Naive thymus-derived CD4-positive, alpha-beta T cell (primary cell): ENCODE measurements at regions not wholly inside any gene's neighbourhood (a gene's known extent, or its start where the extent isn't known, plus 50 kb on each side); places are given as distances from the start of the nearest gene placed in this dataset.

Source experiments
- ATAC-seq: fragments of 150-1000 bp; cut with Tn5 transposase; 2 replicates; pipeline ENCODE4 v1.10.0; 2021; ENCODE audit warnings: mild to moderate bottlenecking, moderate library complexity
- CTCF ChIA-PET: fragments of 350-600 bp; sonication (Branson Sonifier 250); formaldehyde crosslinking; loops from one replicate; lab custom pipeline; 2021; ENCODE audit warnings: antibody characterized with exemption; lab: Charles Lee
- POLR2A ChIA-PET: fragments of 350-600 bp; sonication (Branson Sonifier 250); formaldehyde crosslinking; loops from one replicate; lab custom pipeline; 2021; ENCODE audit warnings: antibody characterized with exemption, inconsistent platforms; lab: Charles Lee
- DNase-seq, 9 donors: peaks; one replicate each; pipeline versions ENCODE4 v3.0.0 to v3.0.0-alpha.2; 2020 to 2022; ENCODE audit warnings: mixed read lengths in 1 of 9
- H3K27ac ChIP-seq: one replicate; pipeline ENCODE4 v1.7.0; 2013; ENCODE audit warnings: mild to moderate bottlenecking, low read depth, low read length, moderate library complexity
- H3K27me3 ChIP-seq, 2 donors: one replicate each; pipeline ENCODE4 v1.7.0; 2013; ENCODE audit warnings: low read length in 2 of 2, mild to moderate bottlenecking in 2 of 2, moderate library complexity in 2 of 2; ENCODE audit not compliant: control insufficient read depth in 2 of 2, insufficient read depth in 2 of 2
- H3K36me3 ChIP-seq, 3 experiments: 1 replicate in 2 of 3; 2 replicates in 1 of 3; pipeline ENCODE4 v1.7.0; 2013; ENCODE audit warnings: low read length in 3 of 3, mild to moderate bottlenecking in 3 of 3, moderate library complexity in 1 of 3; ENCODE audit not compliant: insufficient read depth in 3 of 3, control insufficient read depth in 2 of 3
- H3K4me1 ChIP-seq, 2 donors: one replicate each; pipeline ENCODE4 v1.7.0; 2013; ENCODE audit warnings: low read length in 2 of 2, mild to moderate bottlenecking in 2 of 2, moderate library complexity in 1 of 2; ENCODE audit not compliant: control insufficient read depth in 2 of 2, insufficient read depth in 2 of 2
- H3K4me3 ChIP-seq: 2 replicates; pipeline ENCODE4 v1.7.0; 2013; ENCODE audit warnings: mild to moderate bottlenecking, low read length
- H3K9me3 ChIP-seq, 3 experiments: 1 replicate in 2 of 3; 2 replicates in 1 of 3; pipeline ENCODE4 v1.7.0; 2013; ENCODE audit warnings: low read length in 3 of 3; ENCODE audit not compliant: control insufficient read depth in 2 of 3
- H3K27ac Mint-ChIP-seq, 9 donors: one replicate each; pipeline ENCODE4 v1.8.0; 2020 to 2022; ENCODE audit warnings: mixed read lengths in 9 of 9, mild to moderate bottlenecking in 8 of 9, moderate library complexity in 5 of 9, inconsistent platforms in 2 of 9
- H3K27me3 Mint-ChIP-seq, 5 donors: one replicate each; pipeline ENCODE4 v1.8.0; 2021 to 2022; ENCODE audit warnings: mixed read lengths in 5 of 5, mild to moderate bottlenecking in 1 of 5
- H3K36me3 Mint-ChIP-seq, 5 donors: one replicate each; pipeline ENCODE4 v1.8.0; 2020 to 2022; ENCODE audit warnings: mixed read lengths in 5 of 5, mild to moderate bottlenecking in 3 of 5, inconsistent platforms in 1 of 5
- H3K4me1 Mint-ChIP-seq, 7 donors: one replicate each; pipeline ENCODE4 v1.8.0; 2020 to 2022; ENCODE audit warnings: mixed read lengths in 7 of 7, mild to moderate bottlenecking in 3 of 7, inconsistent platforms in 1 of 7
- H3K4me3 Mint-ChIP-seq, 10 donors: one replicate each; pipeline ENCODE4 v1.8.0; 2020 to 2022; ENCODE audit warnings: mild to moderate bottlenecking in 10 of 10, mixed read lengths in 10 of 10, moderate library complexity in 6 of 10, inconsistent platforms in 2 of 10
- H3K9me3 Mint-ChIP-seq, 11 donors: one replicate each; pipeline ENCODE4 v1.8.0; 2020 to 2022; ENCODE audit warnings: mixed read lengths in 11 of 11, mild to moderate bottlenecking in 4 of 11, inconsistent platforms in 1 of 11, moderate library complexity in 1 of 11
- intact Hi-C, 2 donors: fragments of 100-400 bp; cut with micrococcal nuclease; formaldehyde crosslinking; loops; one replicate each; pipeline ENCODE4 v1.15.1; 2023

- CTCF ChIA-PET = no interaction called here
- intact Hi-C loops = no loop called here
Measured at GRCh38 chr20:4480104-4480503, 206.2 kb upstream of the PRNP start.

GRCh38 chr20:4476903-4477500 is 209.3 kb upstream of the PRNP start:
- H3K27me3 Mint-ChIP-seq = peaks cover 9 to 31% (median 21%) of the 10 kb centered on the region in 5 donors
- no peak overlapping the region for H3K27ac ChIP-seq
- no peaks in the 10 kb centered on the region for H3K36me3 ChIP-seq
- DNase-seq (no peak), ATAC-seq (no peak)
- POLR2A ChIA-PET = no interaction called here
- H3K4me1 Mint-ChIP-seq = peaks cover 0 to 1% (median 0%) of the 10 kb centered on the region in 7 donors
- H3K9me3 ChIP-seq = no peaks in the 10 kb centered on the region
- H3K27ac Mint-ChIP-seq = no peak overlapping the region
- no peaks in the 10 kb centered on the region for H3K36me3 Mint-ChIP-seq
- no peak overlapping the region for H3K4me3 ChIP-seq
- intact Hi-C loops = no loop called here
- H3K27me3 ChIP-seq = no peaks in the 10 kb centered on the region
- no peaks in the 10 kb centered on the region for H3K4me1 ChIP-seq
- H3K4me3 Mint-ChIP-seq = no peak overlapping the region
- CTCF ChIA-PET = no interaction called here
- H3K9me3 Mint-ChIP-seq = peaks cover 0 to 1% (median 0%) of the 10 kb centered on the region in 11 donors

More at GRCh38 chr20:4480104-4480503, 206.2 kb upstream of the PRNP start:
- H3K27me3 Mint-ChIP-seq = peaks cover 28 to 40% (median 34%) of the 10 kb centered on the region in 5 donors
- peaks cover 0 to 1% (median 0%) of the 10 kb centered on the region in 11 donors for H3K9me3 Mint-ChIP-seq
- no peak for ATAC-seq
- no peaks in the 10 kb centered on the region for H3K4me1 ChIP-seq
- H3K27me3 ChIP-seq = no peaks in the 10 kb centered on the region
- POLR2A ChIA-PET = no interaction called here
- H3K36me3 ChIP-seq = no peaks in the 10 kb centered on the region
- no peaks in the 10 kb centered on the region for H3K9me3 ChIP-seq
- no peaks in the 10 kb centered on the region for H3K36me3 Mint-ChIP-seq
- no peak overlapping the region for H3K4me3 Mint-ChIP-seq
- H3K27ac Mint-ChIP-seq = no peak overlapping the region
- no peak overlapping the region for H3K4me3 ChIP-seq
- peaks cover 0 to 1% (median 0%) of the 10 kb centered on the region in 7 donors for H3K4me1 Mint-ChIP-seq
- no peak for DNase-seq
- no peak overlapping the region for H3K27ac ChIP-seq

- ChIA-PET CTCF (interaction anchor here (0.6 kb wide), 1 partner anchor 44 kb away, joined by 3 read pairs; no protein-coding TSS in a partner anchor), POLR2A (no interaction called here)
- intact Hi-C loops = no loop called here
- H3K27ac ChIP-seq = no peak overlapping the region
- H3K4me3 Mint-ChIP-seq = no peak overlapping the region
- no peaks in the 10 kb centered on the region for H3K27me3 ChIP-seq
- H3K4me1 Mint-ChIP-seq = no peaks in the 10 kb centered on the region
- peaks cover 0 to 1% (median 0%) of the 10 kb centered on the region in 11 donors for H3K9me3 Mint-ChIP-seq
- peaks cover 12 to 27% (median 19%) of the 10 kb centered on the region in 5 donors for H3K27me3 Mint-ChIP-seq
- H3K27ac Mint-ChIP-seq = no peak overlapping the region
- H3K4me1 ChIP-seq = no peaks in the 10 kb centered on the region
- H3K4me3 ChIP-seq = no peak overlapping the region
- DNase-seq (no peak), ATAC-seq (no peak)
- H3K36me3 Mint-ChIP-seq = no peaks in the 10 kb centered on the region
- H3K9me3 ChIP-seq = no peaks in the 10 kb centered on the region
- H3K36me3 ChIP-seq = no peaks in the 10 kb centered on the region
Measured at GRCh38 chr20:4472906-4473305, 213.3 kb upstream of the PRNP start.

- ChIA-PET CTCF (no interaction called here), POLR2A (no interaction called here)
- no peak for DNase-seq
- no peaks in the 10 kb centered on the region for H3K36me3 Mint-ChIP-seq
- Histone ChIP-seq H3K27me3 (no peaks in the 10 kb centered on the region), H3K9me3 (no peaks in the 10 kb centered on the region), H3K36me3 (no peaks in the 10 kb centered on the region), H3K27ac (no peak overlapping the region), H3K4me3 (no peak overlapping the region), H3K4me1 (no peaks in the 10 kb centered on the region)
- no peak overlapping the region for H3K27ac Mint-ChIP-seq
- H3K27me3 Mint-ChIP-seq = peaks cover 11 to 27% (median 19%) of the 10 kb centered on the region in 5 donors
- intact Hi-C loops = no loop called here
- ATAC-seq = no peak
- H3K4me3 Mint-ChIP-seq = no peak overlapping the region
- peaks cover 0 to 1% (median 0%) of the 10 kb centered on the region in 11 donors for H3K9me3 Mint-ChIP-seq
- H3K4me1 Mint-ChIP-seq = no peaks in the 10 kb centered on the region
Measured at GRCh38 chr20:4471221-4471620, 215.0 kb upstream of the PRNP start.

GRCh38 chr20:4470375-4470774 is 215.9 kb upstream of the PRNP start:
- H3K4me3 ChIP-seq = no peak overlapping the region
- no peak for ATAC-seq
- H3K27ac ChIP-seq = no peak overlapping the region
- no peaks in the 10 kb centered on the region for H3K27me3 ChIP-seq
- H3K4me1 ChIP-seq = no peaks in the 10 kb centered on the region
- no peaks in the 10 kb centered on the region for H3K9me3 ChIP-seq
- no peak for DNase-seq
- no peaks in the 10 kb centered on the region for H3K36me3 ChIP-seq
- Mint-ChIP-seq H3K4me3 (no peak overlapping the region), H3K9me3 (peaks cover 0 to 1% (median 0%) of the 10 kb centered on the region in 11 donors), H3K27me3 (peaks cover 6 to 22% (median 19%) of the 10 kb centered on the region in 5 donors), H3K36me3 (no peaks in the 10 kb centered on the region), H3K27ac (no peak overlapping the region), H3K4me1 (no peaks in the 10 kb centered on the region)
- ChIA-PET CTCF (no interaction called here), POLR2A (no interaction called here)
- intact Hi-C loops = no loop called here

- intact Hi-C loops = no loop called here
- no peaks in the 10 kb centered on the region for H3K27me3 ChIP-seq
- H3K27me3 Mint-ChIP-seq = peaks cover 6 to 25% (median 22%) of the 10 kb centered on the region in 5 donors
- no peak overlapping the region for H3K4me3 ChIP-seq
- ATAC-seq (no peak), DNase-seq (no peak)
- no peaks in the 10 kb centered on the region for H3K9me3 Mint-ChIP-seq
- no peaks in the 10 kb centered on the region for H3K9me3 ChIP-seq
- no peaks in the 10 kb centered on the region for H3K36me3 ChIP-seq
- H3K4me1 Mint-ChIP-seq = no peaks in the 10 kb centered on the region
- H3K27ac Mint-ChIP-seq = no peak overlapping the region
- no peaks in the 10 kb centered on the region for H3K36me3 Mint-ChIP-seq
- H3K4me1 ChIP-seq = no peaks in the 10 kb centered on the region
- H3K27ac ChIP-seq = no peak overlapping the region
- ChIA-PET POLR2A (no interaction called here), CTCF (no interaction called here)
- no peak overlapping the region for H3K4me3 Mint-ChIP-seq
Measured at GRCh38 chr20:4469910-4470309, 216.3 kb upstream of the PRNP start.

- Histone ChIP-seq H3K27ac (no peak overlapping the region), H3K36me3 (no peaks in the 10 kb centered on the region), H3K4me1 (no peaks in the 10 kb centered on the region), H3K27me3 (no peaks in the 10 kb centered on the region), H3K4me3 (no peak overlapping the region), H3K9me3 (no peaks in the 10 kb centered on the region)
- Mint-ChIP-seq H3K9me3 (no peaks in the 10 kb centered on the region), H3K27ac (no peak overlapping the region), H3K4me1 (no peaks in the 10 kb centered on the region), H3K36me3 (no peaks in the 10 kb centered on the region), H3K4me3 (no peak overlapping the region), H3K27me3 (peaks cover 6 to 25% (median 19%) of the 10 kb centered on the region in 5 donors)
- ATAC-seq = no peak
- no peak for DNase-seq
- intact Hi-C loops = no loop called here
- CTCF ChIA-PET = no interaction called here
- POLR2A ChIA-PET = no interaction called here
Measured at GRCh38 chr20:4468114-4468513, 218.1 kb upstream of the PRNP start.
